ENCODE measurements at regions not wholly inside any gene's neighbourhood (a gene's known extent, or its start where the extent isn't known, plus 50 kb on each side); places are given as distances from the start of the nearest gene placed in this dataset.

DNA sequence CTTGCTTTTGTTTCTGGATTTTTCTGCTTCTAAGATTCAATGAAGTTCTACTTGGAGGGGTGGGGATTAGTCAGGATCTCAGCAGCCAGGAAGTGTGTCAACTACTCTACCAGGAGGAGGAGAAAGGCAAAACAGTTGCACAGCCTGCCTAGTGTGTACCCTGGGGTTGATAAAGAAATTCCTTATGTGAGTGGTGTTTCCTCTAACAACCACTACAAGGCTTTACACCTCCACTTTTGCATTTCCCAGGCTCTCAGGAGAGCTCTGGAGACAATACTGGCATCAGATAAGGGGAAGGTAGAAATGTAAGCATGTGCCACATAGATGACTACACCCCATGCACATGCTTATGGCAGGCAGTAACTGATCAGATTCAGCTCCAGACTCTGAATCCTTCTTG, 174.6 kb downstream of the TOX3 start:
- no peak for DNase-seq (ENCODE audit: low read depth)
- TF ChIP-seq, protein P1, sequence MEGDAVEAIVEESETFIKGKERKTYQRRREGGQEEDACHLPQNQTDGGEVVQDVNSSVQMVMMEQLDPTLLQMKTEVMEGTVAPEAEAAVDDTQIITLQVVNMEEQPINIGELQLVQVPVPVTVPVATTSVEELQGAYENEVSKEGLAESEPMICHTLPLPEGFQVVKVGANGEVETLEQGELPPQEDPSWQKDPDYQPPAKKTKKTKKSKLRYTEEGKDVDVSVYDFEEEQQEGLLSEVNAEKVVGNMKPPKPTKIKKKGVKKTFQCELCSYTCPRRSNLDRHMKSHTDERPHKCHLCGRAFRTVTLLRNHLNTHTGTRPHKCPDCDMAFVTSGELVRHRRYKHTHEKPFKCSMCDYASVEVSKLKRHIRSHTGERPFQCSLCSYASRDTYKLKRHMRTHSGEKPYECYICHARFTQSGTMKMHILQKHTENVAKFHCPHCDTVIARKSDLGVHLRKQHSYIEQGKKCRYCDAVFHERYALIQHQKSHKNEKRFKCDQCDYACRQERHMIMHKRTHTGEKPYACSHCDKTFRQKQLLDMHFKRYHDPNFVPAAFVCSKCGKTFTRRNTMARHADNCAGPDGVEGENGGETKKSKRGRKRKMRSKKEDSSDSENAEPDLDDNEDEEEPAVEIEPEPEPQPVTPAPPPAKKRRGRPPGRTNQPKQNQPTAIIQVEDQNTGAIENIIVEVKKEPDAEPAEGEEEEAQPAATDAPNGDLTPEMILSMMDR (conservative IDR thresholded peaks at IDR 0.05; ENCODE audit: control insufficient read depth, insufficient read depth, low read depth, low read length), result no peak
- no peak overlapping the region for H3K4me3 ChIP-seq (ENCODE audit: control insufficient read depth, low read depth, low read length)

DNA sequence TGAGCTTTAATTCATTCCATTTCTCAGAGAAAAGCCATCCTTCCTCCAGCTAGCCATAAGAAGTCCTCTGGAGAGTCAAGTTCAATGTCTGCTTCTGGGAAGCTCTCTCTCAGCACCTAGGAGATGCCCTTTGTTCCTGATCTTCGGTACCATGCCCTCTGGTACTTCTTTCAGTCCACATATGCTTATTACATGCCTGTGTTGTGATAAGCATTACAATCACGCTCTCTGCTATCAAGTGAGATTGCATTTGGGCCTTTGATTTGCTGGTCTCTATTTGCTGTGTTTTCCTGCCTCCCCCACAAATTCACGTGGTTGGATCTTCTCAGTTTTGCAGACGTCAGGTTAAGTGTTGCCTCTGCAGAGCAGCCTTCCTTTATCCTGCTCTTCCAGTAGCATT, 178.1 kb downstream of the TOX3 start:
- TF ChIP-seq, protein P1 (conservative IDR thresholded peaks at IDR 0.05; ENCODE audit: control insufficient read depth, insufficient read depth, low read depth, low read length), result no peak

DNA sequence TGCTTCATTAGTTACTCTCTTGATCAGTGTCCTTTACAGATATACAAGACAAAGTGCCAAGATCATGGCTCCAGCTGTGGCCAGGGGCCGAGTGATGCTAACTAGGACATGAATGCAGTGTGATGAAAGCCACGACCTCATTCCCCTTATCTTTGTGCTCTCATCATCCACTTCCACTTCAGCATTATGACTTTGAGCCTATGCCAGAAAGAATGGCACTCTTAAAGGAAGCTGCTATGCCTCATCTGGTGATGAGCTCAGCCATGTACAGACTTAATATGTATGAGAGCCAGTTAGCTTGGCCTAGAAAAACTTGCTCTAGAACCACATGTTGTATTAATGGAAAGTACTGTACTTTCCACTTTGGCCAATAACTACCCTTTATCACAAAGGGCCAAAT, 179.1 kb downstream of the TOX3 start:
- TF ChIP-seq, protein P1 (conservative IDR thresholded peaks at IDR 0.05; ENCODE audit: control insufficient read depth, insufficient read depth, low read depth, low read length), result no peak
- no peak overlapping the region for H3K4me3 ChIP-seq (ENCODE audit: control insufficient read depth, low read depth, low read length)
- no peak for DNase-seq (ENCODE audit: low read depth)

More for the DNA sequence above, 178.1 kb downstream of the TOX3 start:
- no peak overlapping the region for H3K4me3 ChIP-seq (ENCODE audit: control insufficient read depth, low read depth, low read length)
- no peak for DNase-seq (ENCODE audit: low read depth)

DNA sequence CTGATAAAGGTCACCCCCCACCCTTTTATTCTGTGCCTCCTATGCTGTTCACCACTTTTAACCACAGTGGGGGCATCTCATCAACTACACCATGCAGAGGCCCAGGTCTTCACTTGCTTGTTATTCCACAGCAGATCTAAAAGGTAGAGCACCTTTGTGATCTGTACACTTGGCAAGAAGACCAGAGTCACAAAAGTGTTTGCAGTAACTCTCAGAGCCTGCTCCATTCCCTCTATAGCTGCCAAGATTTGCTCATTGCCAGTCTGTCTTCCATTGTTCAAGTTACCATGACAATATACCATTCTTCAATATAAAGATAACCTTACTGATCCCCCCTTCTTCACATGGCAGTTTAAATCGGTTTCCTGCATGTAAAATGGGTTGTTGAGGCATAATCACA, 180.0 kb downstream of the TOX3 start:
- TF ChIP-seq, protein P1 (conservative IDR thresholded peaks at IDR 0.05; ENCODE audit: control insufficient read depth, insufficient read depth, low read depth, low read length), result no peak
- H3K4me3 ChIP-seq (ENCODE audit: control insufficient read depth, low read depth, low read length), result no peak overlapping the region
- DNase-seq (ENCODE audit: low read depth), result no peak

DNA sequence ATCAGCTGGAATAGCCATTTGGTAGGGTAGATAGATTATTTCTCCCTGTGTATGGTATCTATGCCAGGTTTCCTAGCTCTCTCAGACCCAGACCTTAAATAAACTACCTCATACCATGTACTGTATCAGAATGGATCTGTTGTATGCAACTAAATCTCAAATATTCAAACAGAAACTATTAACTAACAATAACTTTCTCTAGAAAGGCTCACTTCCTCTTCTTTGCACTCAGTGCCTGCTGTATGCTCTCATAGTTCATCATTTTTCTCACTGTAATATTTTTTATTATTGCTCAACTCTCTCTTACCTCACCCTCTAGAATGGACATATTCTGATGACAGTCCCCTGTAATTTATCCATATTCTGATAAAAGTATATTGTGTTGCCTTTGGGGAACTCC, 182.4 kb downstream of the TOX3 start:
- TF ChIP-seq, protein P1 (conservative IDR thresholded peaks at IDR 0.05; ENCODE audit: control insufficient read depth, insufficient read depth, low read depth, low read length), result no peak
- no peak for DNase-seq (ENCODE audit: low read depth)
- no peak overlapping the region for H3K4me3 ChIP-seq (ENCODE audit: control insufficient read depth, low read depth, low read length)

DNA sequence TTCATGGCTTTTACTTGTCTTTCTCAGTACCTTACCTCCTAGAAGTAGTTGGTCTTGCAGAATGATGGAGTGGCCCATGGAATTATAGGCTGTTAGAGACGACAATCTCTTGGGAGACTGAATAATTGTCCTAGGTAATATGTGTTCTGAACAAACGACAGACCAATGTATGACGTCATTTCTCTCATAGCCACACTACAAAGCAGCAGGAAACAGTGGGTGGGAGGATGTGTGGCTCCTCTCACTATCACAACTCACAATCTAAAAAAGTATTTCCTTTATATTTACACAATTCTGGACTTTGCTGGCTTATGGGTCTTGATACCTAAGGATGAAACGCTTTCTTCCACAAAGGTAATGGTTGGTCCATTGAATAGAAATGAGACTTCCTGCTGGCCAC, 183.9 kb downstream of the TOX3 start:
- H3K4me3 ChIP-seq (ENCODE audit: control insufficient read depth, low read depth, low read length), result no peak overlapping the region
- DNase-seq (ENCODE audit: low read depth), result no peak
- TF ChIP-seq, protein P1 (conservative IDR thresholded peaks at IDR 0.05; ENCODE audit: control insufficient read depth, insufficient read depth, low read depth, low read length), result no peak

DNA sequence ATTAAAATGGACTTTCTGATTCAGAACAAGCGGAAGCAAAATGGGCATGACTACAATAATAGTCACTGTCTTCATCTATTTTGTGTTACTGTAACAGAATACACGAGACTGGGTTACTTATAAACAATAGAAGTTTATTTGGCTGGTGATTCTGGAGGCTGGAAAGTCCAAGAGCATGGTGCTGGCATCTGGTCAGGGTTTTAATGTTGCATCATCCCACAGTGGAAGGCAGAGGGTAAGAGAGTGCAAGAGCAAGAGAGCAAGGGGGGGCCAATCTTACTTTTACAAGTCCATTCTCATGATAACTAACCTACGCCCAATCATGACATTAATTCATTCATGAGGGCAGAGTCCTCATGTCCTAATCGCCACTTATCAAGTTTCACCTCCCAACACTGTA, 189.2 kb downstream of the TOX3 start:
- DNase-seq (ENCODE audit: low read depth), result no peak
- TF ChIP-seq, protein P1 (conservative IDR thresholded peaks at IDR 0.05; ENCODE audit: control insufficient read depth, insufficient read depth, low read depth, low read length), result no peak
- H3K4me3 ChIP-seq (ENCODE audit: control insufficient read depth, low read depth, low read length), result no peak overlapping the region
